H1 (cell line): ENCODE measurements at regions not wholly inside any gene's neighbourhood (a gene's known extent, or its start where the extent isn't known, plus 50 kb on each side); places are given as distances from the start of the nearest gene placed in this dataset.

ENCODE experiments used
- JUN ChIP-seq: IDR thresholded peaks from 2 replicates; pipeline ENCODE4 v1.6.1; 2011; ENCODE audit warnings: low read depth, mild to moderate bottlenecking, improper control_type of control experiment, low read length
- MAFK ChIP-seq: IDR thresholded peaks from 2 replicates; pipeline ENCODE4 v1.6.1; 2012; ENCODE audit warnings: low read depth, mild to moderate bottlenecking, improper control_type of control experiment, low read length
- POLR2AphosphoS5 ChIP-seq: IDR thresholded peaks from 2 replicates; pipeline ENCODE4 v1.6.1; 2011; ENCODE audit warnings: low read depth, low read length
- RFX5 ChIP-seq: IDR thresholded peaks from 2 replicates; pipeline ENCODE4 v1.6.1; 2011; ENCODE audit warnings: low read depth, low read length, improper control_type of control experiment, borderline replicate concordance
- SAP30 ChIP-seq: fragments of 300-600 bp; sonication (generic); IDR thresholded peaks from 2 replicates; pipeline ENCODE4 v1.7.1; 2012; ENCODE audit warnings: low read length, moderate library complexity, mild to moderate bottlenecking, inconsistent platforms; ENCODE audit not compliant: insufficient read depth, insufficient replicate concordance
- TF ChIP-seq, protein P1 (sequence below): IDR thresholded peaks from 2 replicates; pipeline ENCODE4 v1.6.1; 2012; ENCODE audit warnings: inconsistent platforms
- TF ChIP-seq, protein P2 (sequence below), 3 experiments: IDR thresholded peaks; 1 replicate in 2 of 3; 2 replicates in 1 of 3; pipeline versions ENCODE4 v1.5.1 to v1.6.1; 2011; ENCODE audit warnings: low read length in 3 of 3, mild to moderate bottlenecking in 3 of 3, inconsistent platforms in 2 of 3, low read depth in 1 of 3, moderate library complexity in 1 of 3; ENCODE audit not compliant: insufficient read depth in 1 of 3; ENCODE audit errors: control extremely low read depth in 1 of 3

DNA sequence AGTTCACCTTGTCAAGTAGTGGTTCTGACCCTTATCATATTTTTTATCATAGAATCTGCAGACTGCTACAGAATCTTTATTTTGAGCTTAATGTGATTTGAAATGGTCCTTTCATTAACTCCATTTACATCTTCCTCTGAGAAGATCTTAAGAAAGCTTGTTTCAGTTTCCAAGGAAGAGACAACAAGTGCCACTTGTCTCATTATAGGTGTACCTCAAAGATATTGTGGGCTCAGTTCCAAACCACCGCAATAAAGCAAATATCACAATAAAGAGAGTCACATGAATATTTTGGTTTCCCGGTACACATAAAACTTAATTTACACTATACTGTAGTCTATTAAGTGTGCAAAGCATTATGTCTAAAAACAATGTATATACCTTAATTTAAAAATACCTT lies 66.4 kb upstream of the ATXN1 start:
- TF ChIP-seq, protein P1, sequence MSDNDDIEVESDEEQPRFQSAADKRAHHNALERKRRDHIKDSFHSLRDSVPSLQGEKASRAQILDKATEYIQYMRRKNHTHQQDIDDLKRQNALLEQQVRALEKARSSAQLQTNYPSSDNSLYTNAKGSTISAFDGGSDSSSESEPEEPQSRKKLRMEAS = no peak
- TF ChIP-seq, protein P2, sequence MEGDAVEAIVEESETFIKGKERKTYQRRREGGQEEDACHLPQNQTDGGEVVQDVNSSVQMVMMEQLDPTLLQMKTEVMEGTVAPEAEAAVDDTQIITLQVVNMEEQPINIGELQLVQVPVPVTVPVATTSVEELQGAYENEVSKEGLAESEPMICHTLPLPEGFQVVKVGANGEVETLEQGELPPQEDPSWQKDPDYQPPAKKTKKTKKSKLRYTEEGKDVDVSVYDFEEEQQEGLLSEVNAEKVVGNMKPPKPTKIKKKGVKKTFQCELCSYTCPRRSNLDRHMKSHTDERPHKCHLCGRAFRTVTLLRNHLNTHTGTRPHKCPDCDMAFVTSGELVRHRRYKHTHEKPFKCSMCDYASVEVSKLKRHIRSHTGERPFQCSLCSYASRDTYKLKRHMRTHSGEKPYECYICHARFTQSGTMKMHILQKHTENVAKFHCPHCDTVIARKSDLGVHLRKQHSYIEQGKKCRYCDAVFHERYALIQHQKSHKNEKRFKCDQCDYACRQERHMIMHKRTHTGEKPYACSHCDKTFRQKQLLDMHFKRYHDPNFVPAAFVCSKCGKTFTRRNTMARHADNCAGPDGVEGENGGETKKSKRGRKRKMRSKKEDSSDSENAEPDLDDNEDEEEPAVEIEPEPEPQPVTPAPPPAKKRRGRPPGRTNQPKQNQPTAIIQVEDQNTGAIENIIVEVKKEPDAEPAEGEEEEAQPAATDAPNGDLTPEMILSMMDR (IDR thresholded peaks at IDR 0.05; ENCODE audit: control extremely low read depth in 1 of 3, insufficient read depth in 1 of 3, low read depth in 1 of 3, low read length in 3 of 3) = no peak
- TF ChIP-seq MAFK (no peak), POLR2AphosphoS5 (no peak), RFX5 (no peak), SAP30 (no peak), JUN (no peak)
